ENCODE measurements at regions not wholly inside any gene's neighbourhood (a gene's known extent, or its start where the extent isn't known, plus 50 kb on each side); places are given as distances from the start of the nearest gene placed in this dataset.

DNA sequence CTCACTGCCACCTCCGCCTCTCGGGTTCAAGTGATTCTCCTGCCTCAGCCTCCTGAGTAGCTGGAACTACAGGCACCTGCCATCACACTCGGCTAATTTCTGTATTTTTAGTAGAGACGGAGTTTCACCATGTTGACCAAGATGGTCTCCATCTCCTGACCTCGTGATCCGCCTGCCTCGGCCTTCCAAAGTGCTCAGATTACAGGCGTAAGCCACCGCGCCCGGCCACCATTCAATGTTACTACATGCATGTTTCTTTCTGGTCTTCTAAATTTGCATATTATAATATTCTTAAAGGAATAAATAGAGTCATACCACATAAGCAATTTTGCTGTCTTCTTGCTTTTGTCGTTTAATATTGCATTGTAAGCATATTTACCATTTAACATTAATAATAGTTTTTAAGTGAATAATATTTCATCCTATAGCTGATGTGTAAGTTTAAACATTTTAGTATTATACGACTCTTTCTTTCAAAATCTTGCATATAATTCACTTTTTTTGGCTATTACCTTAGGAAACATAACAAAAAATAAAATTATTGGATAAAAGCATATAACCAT lies 1270.4 kb downstream of the ADGRL3 start:
- DNase-seq (ENCODE audit: low read depth), result no peak

DNA sequence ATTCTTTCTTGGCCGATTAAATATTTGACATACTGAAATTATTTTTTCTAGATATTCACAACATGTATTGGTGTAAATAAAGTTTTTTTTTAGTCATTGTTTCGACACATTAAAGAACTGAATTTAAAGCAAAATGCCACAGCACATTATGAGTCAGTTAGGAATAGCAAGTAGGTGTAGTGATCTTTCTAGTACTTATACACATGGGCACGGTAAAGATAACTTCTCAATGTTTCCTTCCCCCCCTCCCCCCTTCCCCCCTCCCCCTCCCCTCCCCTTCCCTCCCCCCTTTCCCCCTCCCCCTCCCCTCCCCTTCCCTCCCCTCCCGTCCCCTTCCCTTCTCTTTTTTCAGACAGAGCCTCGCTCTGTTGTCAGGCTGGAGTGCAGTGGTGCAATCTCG lies 1269.9 kb downstream of the ADGRL3 start:
- no peak for DNase-seq (ENCODE audit: low read depth)

DNA sequence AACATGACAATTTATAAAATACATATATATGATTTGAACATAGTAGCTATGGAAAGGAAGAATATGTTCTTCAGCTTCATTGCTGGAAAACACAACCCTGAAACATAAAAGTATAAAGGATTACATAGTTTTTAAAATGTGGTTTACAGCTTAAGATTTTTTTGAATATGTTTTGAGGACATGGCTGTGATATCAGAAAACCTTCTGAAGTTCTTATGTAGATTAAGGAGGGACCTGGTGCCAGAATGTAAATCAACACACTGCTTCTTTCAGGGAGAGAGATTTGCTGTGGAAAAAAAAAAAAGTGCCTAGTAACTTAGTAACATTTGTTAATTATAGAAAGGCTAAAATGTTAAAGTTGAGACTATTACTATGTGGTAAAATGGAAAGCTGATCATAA lies 1261.8 kb downstream of the ADGRL3 start:
- no peak for DNase-seq (ENCODE audit: low read depth)

DNA sequence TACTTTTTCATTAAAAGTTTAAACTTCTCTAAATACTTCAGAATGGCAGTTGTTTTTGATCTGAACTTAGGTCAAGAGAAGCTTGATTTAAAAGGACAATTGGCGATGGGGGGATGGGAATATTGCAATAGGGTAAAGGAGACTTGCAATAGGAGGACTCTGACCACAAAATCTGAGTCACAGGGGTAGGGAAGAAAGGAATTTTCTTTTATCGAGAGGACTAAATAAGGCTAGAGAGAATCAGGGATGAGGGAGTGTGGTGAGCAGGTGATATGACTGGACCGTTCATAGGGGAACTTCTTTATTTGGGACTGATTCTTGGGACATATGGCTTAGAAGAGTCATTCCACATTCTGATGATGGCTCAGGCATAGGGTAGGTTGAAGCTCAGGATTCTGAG lies 1260.2 kb downstream of the ADGRL3 start:
- DNase-seq (ENCODE audit: low read depth), result peak; percentile 78

DNA sequence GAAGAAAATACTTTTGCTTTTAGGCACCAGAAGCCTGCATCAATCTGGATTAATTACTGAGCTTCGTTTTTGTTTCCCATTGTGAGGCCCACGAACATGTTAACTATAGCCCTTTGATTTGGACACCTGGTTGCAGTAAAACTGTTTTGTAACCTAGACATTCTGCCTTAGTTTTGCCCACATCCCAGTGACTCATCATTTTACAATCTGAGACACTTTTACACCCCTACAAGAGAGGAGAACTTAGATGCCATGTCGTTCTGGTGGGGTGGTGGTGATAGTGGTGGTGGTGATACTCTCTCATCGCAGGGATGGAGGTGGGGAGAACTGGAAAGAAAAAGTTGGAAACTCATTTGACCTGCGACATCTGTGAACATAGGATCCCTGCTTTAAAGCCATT lies 1257.2 kb downstream of the ADGRL3 start:
- peak; percentile 85 for DNase-seq (ENCODE audit: low read depth)

DNA sequence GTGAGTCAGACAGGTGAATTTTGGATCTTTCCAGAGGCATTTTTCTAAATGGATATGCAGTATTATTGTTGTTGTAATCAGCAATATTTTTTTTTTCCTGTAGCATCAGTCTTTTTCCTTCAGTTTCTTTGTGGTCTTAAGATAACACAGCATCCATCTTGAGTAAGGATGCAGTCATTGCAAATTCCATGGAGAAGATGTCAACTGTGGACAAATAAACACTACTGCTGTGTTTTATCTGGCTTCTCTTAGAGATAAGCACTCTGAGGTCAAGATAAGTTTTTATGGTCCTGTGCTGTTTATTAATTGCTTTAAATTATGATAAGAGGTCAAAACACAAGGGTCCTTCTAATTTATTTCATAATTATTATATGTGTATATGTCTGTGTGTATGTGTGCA lies 1255.7 kb downstream of the ADGRL3 start:
- peak; percentile 34 for DNase-seq (ENCODE audit: low read depth)

DNA sequence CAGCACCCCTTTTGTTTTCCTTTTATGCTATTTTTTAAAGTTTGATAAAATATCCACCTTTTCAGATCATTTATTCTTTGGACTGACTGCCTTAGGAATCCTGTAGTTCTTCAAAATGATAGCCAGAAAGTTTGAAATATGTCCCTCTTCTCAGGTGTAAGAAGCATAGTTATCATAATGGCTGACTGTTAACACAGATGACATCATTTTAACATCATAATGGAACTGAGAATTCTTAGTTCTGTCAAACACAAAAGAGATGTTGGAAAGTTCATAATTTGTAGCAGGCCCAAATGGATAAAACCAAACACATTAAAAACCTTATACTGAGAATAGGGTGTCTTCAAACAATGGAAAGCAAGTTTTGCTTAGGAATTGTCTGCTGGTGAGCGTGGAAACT lies 1254.4 kb downstream of the ADGRL3 start:
- no peak for DNase-seq (ENCODE audit: low read depth)

DNA sequence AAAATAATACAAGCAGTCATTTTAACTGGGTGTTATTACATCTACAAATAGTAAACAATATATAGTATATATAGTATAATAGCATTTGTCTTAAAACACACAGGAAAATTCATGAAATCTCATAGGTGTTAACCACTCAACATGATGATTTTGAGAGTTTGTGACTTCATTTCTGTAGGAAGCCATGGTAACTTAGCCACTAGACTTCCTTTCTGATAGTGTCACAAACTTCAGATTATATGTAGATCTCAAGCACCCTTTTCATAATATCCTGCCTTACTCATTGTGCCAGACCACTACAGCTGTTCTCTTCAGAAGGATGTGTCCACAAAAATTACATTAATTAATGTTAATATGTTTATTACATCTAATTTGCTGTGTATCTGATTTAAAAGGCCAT lies 1250.6 kb downstream of the ADGRL3 start:
- DNase-seq (ENCODE audit: low read depth), result no peak

DNA sequence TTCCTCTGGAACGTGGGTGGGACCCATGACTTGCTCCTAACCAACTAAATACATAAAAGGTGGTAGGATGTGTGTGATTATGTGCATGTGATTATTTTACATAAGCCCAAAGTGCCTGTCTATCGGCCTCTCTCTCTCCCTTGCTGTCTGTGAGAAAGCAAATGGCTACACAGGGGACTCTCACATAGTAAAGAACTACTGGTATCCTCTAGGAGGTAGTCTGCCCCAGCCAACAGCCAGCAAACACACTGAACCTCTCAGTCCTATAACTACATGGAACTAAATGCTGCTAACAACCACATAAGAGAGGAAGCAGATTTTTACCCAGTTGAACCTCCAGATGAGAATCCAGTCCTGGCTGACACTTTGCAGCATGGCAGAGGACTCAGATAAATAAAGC lies 1249.4 kb downstream of the ADGRL3 start:
- DNase-seq (ENCODE audit: low read depth), result no peak

DNA sequence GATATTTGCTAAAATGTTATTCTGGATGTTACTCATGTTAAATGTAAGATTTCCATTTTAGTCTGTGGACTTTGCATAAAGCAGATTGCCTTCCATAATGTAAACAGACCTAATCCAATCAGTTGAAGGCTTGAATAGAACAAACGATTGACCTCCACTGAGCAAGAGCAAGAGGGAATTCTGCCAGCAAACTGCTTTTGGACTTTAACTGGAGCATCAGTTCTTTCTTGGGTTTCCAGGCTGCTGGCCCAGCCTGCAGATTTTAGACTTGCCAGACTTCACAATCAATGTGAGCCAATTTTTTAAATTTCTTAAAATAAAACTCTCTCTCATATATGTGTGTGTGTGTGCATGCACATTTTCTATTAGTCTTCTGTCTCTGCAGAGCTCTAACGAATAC lies 1248.8 kb downstream of the ADGRL3 start:
- DNase-seq (ENCODE audit: low read depth), result no peak

DNA sequence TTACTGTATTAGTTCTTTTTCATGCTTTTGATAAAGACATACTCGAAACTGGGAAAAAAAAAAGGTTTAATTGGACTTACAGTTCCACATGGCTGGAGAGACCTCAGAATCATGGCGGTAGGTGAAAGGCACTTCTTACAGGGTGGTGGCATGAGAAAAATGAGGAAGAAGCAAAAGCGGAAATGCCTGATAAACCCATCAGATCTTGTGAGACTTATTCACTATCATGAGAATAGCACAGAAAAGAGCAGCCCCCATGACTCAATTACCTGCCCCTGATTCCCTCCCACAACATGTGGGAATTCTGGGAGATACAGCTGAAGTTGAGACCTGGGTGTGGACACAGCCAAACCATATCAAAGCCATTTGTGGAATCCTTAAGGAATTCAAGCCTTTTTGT lies 1238.9 kb downstream of the ADGRL3 start:
- peak; percentile 18 for DNase-seq (ENCODE audit: low read depth)

DNA sequence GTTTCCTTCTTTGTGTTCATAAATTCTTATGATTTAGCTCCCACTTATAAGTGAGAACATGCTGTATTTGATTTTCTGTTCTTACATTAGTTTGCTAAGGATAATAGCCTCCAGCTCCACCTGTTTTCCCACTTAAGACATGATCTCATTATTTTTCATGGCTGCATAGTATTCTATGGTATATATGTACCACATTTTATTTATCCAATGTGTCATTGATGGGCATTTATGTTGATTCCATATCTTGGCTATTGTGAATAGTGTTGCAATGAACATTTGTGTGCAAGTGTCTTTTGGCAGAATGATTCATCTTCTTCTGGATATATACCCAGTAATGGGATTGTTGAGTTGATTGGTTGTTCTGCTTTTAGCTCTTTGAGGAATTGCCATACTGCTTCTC lies 1234.8 kb downstream of the ADGRL3 start:
- no peak for DNase-seq (ENCODE audit: low read depth)

DNA sequence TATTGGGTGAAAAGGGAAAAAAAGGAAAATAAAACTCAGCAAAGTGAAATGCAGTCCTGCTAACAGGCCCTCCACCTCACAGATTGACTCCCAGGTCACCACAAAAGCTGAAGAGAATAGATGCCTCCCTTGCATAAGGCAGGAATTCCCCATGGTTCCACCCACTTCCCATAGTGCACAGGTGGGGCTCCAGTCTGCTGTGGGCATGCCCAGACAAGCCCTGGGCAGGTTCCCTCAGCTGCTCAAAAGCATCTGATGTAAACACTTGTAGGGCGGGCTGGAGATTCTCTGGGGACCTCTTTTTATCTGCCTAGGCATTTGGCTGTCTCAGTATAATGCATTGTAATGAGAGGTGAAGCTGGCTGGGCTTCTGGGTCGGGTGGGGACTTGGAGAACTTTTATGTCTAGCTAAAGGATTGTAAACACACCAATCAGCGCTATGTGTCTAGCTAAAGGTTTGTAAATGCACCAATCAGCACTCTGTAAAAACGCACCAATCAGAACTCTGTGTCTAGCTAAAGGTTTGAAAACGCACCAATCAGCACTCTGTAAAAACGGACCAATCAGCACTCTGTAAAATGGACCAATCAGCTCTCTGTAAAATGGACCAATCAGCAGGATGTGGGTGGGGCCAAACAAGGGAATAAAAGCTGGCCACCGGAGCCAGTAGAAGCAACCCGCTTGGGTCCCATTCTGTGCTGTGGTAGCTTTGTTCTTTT lies 1231.5 kb downstream of the ADGRL3 start:
- peak; percentile 2 for DNase-seq (ENCODE audit: low read depth)

DNA sequence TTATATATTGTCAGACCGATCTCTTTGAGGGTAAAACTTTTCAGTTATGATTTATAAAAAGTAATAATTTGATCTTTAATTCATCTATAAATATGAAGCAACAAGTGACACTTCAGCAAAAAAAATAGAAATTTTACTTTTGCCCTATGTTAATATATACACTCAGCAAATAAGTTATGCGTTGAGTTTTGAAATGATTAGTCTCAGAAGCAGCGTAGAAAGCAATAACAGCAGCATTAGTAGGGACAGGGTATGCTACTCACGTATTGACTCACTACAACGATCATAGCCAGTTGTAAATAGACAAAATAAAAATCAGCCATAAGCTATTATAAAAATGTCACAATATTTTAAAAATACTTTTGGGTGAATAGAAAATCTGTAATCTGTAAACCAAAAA lies 1229.2 kb downstream of the ADGRL3 start:
- DNase-seq (ENCODE audit: low read depth), result no peak

DNA sequence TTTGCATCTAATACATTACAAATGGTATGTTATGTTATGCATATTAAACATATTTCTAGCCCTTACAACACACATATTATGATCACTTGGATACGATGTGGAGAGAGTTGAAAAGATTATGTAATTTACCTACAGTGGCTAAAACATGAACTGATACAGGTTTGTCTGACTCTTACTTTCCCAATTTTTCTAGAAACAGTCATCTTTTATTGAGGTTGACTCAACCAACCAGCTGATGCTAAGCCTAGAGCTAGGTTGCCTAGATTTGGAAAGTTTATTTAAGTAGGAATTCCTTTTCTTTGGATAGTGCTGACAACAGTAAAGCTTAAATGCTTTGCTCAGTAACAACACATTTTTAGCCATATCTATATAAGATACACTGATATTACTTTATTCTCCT lies 1215.1 kb downstream of the ADGRL3 start:
- no peak for DNase-seq (ENCODE audit: low read depth)

DNA sequence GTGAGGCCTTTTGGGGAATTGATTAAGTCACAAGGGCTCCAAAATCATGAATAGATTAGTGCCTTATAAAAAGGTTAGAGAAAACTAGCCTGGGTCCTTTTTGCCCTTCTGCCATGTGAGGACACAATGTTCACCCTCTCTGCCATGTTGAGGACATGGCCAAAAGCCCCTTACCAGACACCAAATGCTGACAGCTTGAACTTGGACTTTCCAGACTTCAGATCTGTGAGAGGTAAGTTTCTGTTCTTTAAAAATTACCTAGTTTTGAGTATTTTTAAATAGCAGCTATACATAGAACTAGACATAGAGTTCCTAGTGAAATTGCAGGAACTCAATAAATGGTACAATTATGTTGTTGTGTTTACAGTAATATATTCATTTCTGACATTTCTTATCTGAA lies 1214.4 kb downstream of the ADGRL3 start:
- no peak for DNase-seq (ENCODE audit: low read depth)

DNA sequence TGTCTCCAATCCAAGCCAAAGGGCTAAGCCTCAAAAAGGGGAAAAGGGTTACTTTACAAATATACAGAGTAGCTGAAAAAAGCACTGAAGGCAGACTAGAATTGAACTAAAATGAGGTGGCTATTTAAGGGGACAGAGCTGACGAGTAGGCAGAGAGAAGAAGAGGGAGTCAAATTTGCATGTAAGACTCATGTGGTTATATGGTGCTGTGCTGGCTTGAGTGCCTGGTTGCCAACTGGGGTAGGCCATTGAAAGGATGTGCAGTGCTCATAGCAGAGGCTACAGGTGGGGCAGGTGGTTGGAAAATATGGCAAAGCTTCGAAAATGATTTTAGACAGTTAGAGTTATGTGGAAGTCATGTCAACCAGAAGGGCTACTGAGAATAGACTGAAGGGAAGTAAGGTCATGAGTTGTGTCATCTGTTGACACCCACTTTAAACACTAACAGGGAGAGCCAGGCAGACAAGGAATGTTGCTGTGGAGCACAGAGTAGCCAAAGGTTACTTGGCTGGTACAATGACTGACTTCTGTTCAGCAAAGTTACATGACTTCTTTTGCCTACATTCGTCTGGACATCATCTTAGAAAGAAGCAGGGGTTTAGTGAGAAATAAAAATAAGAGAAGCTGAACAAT lies 1210.4 kb downstream of the ADGRL3 start:
- no peak for DNase-seq (ENCODE audit: low read depth)

DNA sequence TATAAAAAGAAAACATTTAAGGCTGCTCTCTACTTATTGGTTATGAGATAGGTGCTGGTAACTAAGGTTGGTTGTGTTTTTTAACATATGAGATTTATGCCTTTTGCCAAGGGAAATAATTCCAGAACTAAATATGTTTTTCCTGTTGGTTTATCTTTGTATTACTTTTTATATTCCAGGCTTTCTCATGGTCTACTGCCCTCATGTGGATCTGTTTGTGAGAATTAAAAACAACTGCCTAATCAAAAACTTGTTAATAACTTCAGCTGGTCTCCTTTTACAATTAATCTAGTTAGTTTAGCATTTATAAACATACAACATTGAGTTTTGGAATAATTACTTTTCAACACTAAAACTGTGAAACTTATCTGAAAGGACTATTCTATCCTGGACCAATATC lies 1208.3 kb downstream of the ADGRL3 start:
- no peak for DNase-seq (ENCODE audit: low read depth)

DNA sequence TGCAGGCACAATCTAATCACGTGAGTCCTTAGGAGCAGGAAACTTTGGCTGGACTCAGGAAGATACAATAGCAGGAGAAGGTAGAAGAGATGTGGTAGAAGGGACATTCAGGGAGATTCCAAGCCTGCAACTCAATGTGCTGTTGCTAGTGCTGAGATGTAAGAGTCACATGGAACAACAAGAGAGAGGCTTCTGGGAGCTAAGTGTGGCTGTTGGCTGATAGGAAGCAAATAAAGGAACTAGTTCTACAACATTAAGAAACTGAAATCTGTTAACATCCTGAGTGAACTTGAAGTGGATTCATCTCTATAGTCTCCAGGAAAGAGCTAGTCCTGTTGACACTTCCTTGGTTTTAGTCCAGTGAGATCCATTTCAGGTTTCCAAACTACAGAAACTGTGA lies 1207.4 kb downstream of the ADGRL3 start:
- no peak for DNase-seq (ENCODE audit: low read depth)

DNA sequence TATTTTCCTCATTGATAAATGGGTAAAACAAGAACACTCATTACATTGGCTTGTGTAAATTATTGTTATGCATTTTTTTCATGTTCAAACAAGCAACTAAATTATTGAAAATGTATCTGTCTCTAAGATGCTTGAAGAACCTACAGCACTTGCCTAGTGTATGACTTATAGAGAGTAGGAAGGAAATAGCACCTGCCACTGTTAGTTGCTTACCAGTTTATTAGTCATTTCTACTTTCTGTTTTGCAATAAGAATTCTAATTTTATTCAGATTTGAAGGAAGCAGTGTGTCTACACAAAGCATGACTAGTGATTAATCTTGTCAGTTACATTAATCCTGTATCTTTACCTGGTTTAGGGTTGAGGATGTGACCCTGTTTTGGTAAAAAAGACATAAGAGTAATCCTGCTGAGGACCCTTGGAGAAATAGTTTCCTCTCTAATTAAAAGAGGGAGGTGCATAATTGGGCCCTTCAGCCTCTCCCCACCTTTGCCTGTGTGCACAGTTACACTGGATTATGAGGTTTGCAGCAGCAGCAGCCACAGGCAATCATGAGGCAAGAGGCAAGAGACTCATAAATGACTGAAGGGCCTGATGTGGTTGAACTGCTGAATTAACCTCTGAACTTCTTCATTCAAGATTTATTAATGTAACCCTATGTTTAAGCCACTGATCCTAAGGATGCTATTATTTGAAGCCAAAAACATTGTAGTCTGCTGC lies 1202.1 kb downstream of the ADGRL3 start:
- DNase-seq (ENCODE audit: low read depth), result no peak

DNA sequence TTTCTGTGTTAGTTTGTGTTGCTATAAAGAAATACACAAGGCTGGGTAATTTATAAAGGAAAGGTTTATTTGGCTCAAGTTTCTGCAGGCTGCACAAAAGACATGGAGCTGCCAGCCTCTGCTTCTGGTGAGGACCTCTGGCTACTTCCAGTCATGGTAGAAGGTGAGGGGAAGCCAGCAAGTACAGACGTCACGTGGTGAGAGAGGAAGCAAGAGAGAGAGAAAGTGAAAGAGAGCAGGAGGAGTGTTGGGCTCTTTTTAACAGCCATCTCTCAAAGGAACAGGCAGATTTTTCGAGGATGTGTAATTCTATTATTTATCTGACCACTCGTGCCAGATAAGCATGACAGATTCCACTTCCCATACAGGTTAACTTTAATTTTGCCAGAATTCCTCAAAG lies 1199.1 kb downstream of the ADGRL3 start:
- peak; percentile 64 for DNase-seq (ENCODE audit: low read depth)

DNA sequence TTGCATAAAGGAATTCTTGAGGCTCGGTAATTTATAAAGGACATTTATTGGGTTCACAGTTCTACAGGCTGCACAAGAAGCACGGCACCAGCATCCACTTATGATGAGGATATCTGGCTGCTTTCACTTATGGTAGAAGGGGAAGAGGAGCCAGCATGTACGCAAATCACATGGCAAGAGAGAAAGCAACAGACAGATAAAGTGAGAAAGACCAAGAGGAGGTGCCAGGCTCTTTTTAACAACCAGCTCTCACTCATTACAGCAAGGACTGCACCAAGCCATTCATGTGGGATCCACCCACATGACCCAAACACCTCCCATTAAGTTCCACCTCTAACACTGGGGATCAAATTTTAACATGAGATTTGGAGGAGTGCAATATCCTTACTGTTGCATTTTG lies 1198.2 kb downstream of the ADGRL3 start:
- no peak for DNase-seq (ENCODE audit: low read depth)

DNA sequence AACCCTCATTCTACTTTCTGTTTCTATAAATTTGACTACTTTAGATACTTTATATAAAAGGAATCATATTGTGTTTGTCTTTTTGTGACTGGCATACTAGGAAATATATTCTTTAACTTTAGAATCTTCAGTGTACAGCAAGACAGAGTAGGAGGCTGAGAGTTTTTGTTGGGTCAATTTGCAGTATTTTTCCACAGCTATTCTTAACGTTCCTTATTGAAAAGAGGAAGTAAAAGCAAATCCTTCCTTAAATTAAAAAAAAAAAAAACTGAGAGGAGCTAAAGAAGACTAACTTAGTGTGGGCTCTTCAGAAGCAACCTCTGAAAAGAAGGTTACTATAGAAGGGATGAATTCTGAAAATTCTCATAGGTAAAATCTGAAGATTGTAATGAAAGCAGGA lies 1194.6 kb downstream of the ADGRL3 start:
- DNase-seq (ENCODE audit: low read depth), result peak; percentile 5
